ENCODE measurements at regions not wholly inside any gene's neighbourhood (a gene's known extent, or its start where the extent isn't known, plus 50 kb on each side); places are given as distances from the start of the nearest gene placed in this dataset.

GRCh38 chr5:159835548-159835947 lies 80.7 kb upstream of the ADRA1B start:
- Histone ChIP-seq H3K9me3 (peaks cover 0 to 8% (median 0%) of the 10 kb centered on the region in 8 donors), H3K4me3 (no peak overlapping the region), H3K27ac (no peak overlapping the region), H3K27me3 (replicated peaks in 1 of 7) (peaks cover 0 to 4% (median 0%) of the 10 kb centered on the region in 7 donors), H3K36me3 (no peaks in the 10 kb centered on the region), H3K4me1 (no peaks in the 10 kb centered on the region)
- TF ChIP-seq, protein P1, sequence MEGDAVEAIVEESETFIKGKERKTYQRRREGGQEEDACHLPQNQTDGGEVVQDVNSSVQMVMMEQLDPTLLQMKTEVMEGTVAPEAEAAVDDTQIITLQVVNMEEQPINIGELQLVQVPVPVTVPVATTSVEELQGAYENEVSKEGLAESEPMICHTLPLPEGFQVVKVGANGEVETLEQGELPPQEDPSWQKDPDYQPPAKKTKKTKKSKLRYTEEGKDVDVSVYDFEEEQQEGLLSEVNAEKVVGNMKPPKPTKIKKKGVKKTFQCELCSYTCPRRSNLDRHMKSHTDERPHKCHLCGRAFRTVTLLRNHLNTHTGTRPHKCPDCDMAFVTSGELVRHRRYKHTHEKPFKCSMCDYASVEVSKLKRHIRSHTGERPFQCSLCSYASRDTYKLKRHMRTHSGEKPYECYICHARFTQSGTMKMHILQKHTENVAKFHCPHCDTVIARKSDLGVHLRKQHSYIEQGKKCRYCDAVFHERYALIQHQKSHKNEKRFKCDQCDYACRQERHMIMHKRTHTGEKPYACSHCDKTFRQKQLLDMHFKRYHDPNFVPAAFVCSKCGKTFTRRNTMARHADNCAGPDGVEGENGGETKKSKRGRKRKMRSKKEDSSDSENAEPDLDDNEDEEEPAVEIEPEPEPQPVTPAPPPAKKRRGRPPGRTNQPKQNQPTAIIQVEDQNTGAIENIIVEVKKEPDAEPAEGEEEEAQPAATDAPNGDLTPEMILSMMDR (IDR thresholded peaks at IDR 0.05 in 8 of 11, conservative IDR thresholded peaks at IDR 0.05 in 3 of 11) = no peak
- TF ChIP-seq POLR2AphosphoS5 (IDR thresholded peaks at IDR 0.05) = no peak
- TF ChIP-seq POLR2A (IDR thresholded peaks at IDR 0.05) = no peak
- intact Hi-C loops (cut with DNase I; ENCODE audit: low total_unique reads) = no loop called here
- no peak for DNase-seq

DNA sequence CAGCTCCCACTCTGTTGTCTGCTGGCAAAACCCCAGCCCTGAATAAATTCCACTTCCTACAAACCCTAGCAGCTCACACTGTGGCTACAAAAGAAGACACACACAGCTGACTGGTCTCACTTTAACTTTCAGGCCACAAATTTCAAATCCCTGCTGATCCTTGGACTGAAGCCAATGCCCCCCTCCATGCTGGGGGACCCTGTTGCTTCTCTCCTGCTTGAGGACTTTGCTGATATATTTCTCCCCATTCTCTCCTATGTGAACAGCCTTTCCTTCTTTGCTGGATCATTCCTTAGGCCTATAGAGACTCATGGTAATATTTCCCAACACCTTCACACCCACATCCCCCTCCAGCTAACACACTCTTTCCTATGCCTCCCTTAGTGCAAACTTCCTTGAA lies 79.6 kb upstream of the ADRA1B start:
- Histone ChIP-seq H3K36me3 (no peaks in the 10 kb centered on the region), H3K27ac (no peak overlapping the region), H3K4me1 (no peaks in the 10 kb centered on the region), H3K9me3 (peaks cover 0 to 8% (median 0%) of the 10 kb centered on the region in 8 donors), H3K27me3 (replicated peaks in 1 of 7) (peaks cover 0 to 4% (median 0%) of the 10 kb centered on the region in 7 donors), H3K4me3 (no peak overlapping the region)
- intact Hi-C loops (cut with DNase I; ENCODE audit: low total_unique reads) = no loop called here
- TF ChIP-seq POLR2AphosphoS5 (IDR thresholded peaks at IDR 0.05) (no peak), POLR2A (IDR thresholded peaks at IDR 0.05) (no peak)
- no peak for DNase-seq

DNA sequence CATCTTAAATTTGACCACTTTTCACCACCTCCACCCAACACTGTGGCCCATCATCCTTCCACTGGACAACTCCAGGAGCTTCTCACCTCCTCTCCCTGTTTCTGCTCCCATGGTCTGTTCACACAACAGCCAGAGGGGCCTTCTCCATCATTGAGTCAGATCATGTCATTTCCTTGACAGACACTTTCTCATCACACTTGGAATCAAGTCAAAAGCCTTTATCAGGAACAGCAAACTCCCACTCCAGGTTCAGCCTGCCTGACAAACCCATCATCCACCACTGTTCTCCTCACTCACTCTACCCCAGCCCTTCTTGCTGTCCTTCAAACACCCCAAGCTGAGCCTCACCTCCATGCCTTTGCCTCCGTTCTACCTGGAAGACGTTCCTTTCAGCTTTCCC lies 78.4 kb upstream of the ADRA1B start:
- DNase-seq = no peak
- H3K9me3 ChIP-seq = peaks cover 0 to 8% (median 0%) of the 10 kb centered on the region in 8 donors
- no peak overlapping the region for H3K27ac ChIP-seq
- H3K36me3 ChIP-seq = no peaks in the 10 kb centered on the region
- peaks cover 0 to 4% (median 0%) of the 10 kb centered on the region in 7 donors for H3K27me3 ChIP-seq (replicated peaks in 1 of 7)
- intact Hi-C loops (cut with DNase I; ENCODE audit: low total_unique reads) = no loop called here
- H3K4me3 ChIP-seq = no peak overlapping the region
- WGBS, 5 donors = 77 to 92% (median 88%) methylated on average over 2 of the region's 2 CpGs
- no peaks in the 10 kb centered on the region for H3K4me1 ChIP-seq
- TF ChIP-seq POLR2AphosphoS5 (IDR thresholded peaks at IDR 0.05) = no peak
- TF ChIP-seq, protein P1 (IDR thresholded peaks at IDR 0.05 in 8 of 11, conservative IDR thresholded peaks at IDR 0.05 in 3 of 11) = no peak
- TF ChIP-seq POLR2A (IDR thresholded peaks at IDR 0.05) = no peak

- WGBS, 5 donors = 81 to 92% (median 84%) methylated on average over 8 of the region's 8 CpGs
- DNase-seq = no peak
- Histone ChIP-seq H3K36me3 (no peaks in the 10 kb centered on the region), H3K27me3 (replicated peaks in 1 of 7) (peaks cover 0 to 4% (median 0%) of the 10 kb centered on the region in 7 donors), H3K27ac (no peak overlapping the region), H3K9me3 (peaks cover 0 to 8% (median 0%) of the 10 kb centered on the region in 8 donors), H3K4me3 (no peak overlapping the region), H3K4me1 (no peaks in the 10 kb centered on the region)
- TF ChIP-seq, protein P1 (IDR thresholded peaks at IDR 0.05 in 8 of 11, conservative IDR thresholded peaks at IDR 0.05 in 3 of 11) = no peak
- TF ChIP-seq POLR2AphosphoS5 (IDR thresholded peaks at IDR 0.05) (no peak), POLR2A (IDR thresholded peaks at IDR 0.05) (no peak)
- intact Hi-C loops (cut with DNase I; ENCODE audit: low total_unique reads) = no loop called here
These were observed 77.6 kb upstream of the ADRA1B start for GRCh38 chr5:159838551-159839222.
